GM12873 (cell line): ENCODE measurements at regions not wholly inside any gene's neighbourhood (a gene's known extent, or its start where the extent isn't known, plus 50 kb on each side); places are given as distances from the start of the nearest gene placed in this dataset.

Experiments
- TF ChIP-seq, protein P1 (sequence below): IDR thresholded peaks from 2 replicates; pipeline ENCODE4 v1.5.1; 2012; ENCODE audit warnings: low read depth, mild to moderate bottlenecking, moderate library complexity, low read length, control low read depth; ENCODE audit not compliant: insufficient read depth; ENCODE audit errors: missing control alignments

- TF ChIP-seq, protein P1, sequence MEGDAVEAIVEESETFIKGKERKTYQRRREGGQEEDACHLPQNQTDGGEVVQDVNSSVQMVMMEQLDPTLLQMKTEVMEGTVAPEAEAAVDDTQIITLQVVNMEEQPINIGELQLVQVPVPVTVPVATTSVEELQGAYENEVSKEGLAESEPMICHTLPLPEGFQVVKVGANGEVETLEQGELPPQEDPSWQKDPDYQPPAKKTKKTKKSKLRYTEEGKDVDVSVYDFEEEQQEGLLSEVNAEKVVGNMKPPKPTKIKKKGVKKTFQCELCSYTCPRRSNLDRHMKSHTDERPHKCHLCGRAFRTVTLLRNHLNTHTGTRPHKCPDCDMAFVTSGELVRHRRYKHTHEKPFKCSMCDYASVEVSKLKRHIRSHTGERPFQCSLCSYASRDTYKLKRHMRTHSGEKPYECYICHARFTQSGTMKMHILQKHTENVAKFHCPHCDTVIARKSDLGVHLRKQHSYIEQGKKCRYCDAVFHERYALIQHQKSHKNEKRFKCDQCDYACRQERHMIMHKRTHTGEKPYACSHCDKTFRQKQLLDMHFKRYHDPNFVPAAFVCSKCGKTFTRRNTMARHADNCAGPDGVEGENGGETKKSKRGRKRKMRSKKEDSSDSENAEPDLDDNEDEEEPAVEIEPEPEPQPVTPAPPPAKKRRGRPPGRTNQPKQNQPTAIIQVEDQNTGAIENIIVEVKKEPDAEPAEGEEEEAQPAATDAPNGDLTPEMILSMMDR: no peak
These were observed 950.7 kb upstream of the FAM98A start for GRCh38 chr2:34549710-34550345.

DNA sequence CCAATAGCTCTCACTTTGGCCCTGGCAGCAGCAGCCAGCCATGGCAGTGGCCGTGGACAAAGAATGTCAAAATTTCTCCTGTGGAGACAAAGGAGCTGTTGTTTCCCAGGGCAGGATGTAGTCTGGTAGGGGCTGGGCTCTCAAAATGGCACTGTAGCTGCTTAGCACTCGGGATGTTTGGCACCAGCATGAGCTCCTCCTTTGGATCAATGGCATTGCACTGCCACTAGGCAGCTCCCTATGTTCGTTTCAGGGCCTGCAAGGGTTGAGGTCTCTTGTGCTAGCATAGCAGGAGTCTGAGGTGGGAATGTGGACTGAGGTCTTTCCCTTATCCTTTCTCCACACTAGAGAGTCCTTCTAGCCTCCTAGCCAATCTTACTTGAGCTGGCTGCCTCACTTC is 948.8 kb upstream of the FAM98A start:
- TF ChIP-seq, protein P1: no peak

DNA sequence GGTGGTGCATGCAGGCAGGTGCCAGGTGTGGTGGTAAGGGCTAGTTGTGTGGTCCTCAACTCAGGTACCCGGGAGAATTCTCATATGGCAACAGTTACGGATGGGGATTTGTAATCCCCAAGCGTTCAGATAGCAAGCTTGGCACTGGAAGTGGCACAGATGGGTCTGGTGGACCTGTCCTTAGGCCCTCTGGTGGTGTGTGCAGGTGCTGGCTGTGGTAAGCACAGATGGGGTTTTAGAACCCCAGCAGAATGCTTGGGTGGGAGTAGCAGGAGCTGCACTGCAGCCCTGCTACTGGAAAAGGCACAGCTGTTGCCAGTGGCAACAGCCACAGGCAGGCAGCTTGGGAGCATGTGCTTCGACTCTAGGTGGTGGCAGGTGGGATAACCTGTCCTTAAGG is 948.2 kb upstream of the FAM98A start:
- TF ChIP-seq, protein P1: no peak

GRCh38 chr2:34545486-34546136 is 946.5 kb upstream of the FAM98A start:
- TF ChIP-seq, protein P1: no peak

DNA sequence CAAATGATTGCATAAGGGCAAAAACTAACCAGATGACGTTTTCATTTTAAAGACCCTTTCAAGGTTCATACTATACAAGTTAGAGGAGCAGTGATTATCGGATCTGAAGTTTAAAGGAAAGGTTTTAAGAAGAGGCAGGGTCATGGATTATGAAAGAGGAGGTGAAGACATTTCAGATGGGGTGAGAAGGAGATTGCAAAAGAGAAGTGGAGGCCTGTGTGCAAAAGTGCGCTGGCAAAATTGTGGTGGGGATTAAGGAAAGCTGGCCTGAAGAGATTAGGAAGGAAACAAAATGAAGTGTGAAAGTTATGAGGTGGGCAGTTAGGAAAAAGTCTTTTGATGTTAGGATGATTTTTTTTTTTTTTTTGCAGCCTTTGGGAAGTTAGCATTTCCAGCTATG is 935.7 kb upstream of the FAM98A start:
- TF ChIP-seq, protein P1: no peak

DNA sequence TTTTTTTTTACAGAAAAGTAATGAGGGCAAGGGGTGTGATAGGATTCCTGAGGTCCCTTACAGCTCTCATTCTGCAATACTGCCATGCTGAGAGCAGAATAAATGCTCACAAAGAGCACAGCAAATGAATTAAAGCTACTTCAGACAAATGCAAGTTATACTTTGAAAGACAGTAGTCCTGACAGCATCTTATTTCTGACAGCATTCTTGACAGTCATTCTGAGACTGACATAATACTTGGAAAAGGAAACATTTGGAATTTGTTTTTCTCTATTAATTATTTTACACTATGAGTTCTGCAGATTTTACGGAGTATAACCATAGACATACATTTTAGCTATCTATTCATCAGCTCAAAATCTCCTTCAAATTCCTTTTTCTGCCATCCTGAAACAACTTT is 935.2 kb upstream of the FAM98A start:
- TF ChIP-seq, protein P1: no peak

- TF ChIP-seq, protein P1: no peak
These were observed 934.6 kb upstream of the FAM98A start for GRCh38 chr2:34533585-34534183.
